ENCODE measurements at regions not wholly inside any gene's neighbourhood (a gene's known extent, or its start where the extent isn't known, plus 50 kb on each side); places are given as distances from the start of the nearest gene placed in this dataset.
"Not testable (repeated sequence)": the region's sequence is repeated elsewhere in the genome, so short reads cannot be mapped to it uniquely, and the experiment has no call there.

DNA sequence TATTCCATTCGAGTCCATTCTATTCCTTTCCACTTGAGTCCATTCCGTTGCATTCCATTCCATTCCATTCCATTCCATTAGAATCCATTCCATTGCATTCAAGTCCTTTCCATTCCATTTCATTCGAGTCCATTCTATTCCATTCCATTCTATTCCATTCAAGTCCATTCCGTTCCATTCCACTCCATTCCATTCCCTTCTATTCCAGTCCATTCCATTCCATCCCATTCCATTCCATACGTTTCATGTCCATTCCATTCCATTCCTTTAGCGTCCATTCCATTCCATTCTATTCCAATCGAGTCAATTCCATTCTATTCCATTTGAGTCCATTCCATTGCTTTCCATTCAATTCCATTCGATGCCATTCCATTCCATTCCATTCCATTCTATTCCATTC lies 4804.0 kb upstream of the OR11H1 start:
- not testable (repeated sequence) for TF ChIP-seq EZH2phosphoT487 (IDR thresholded peaks at IDR 0.05; ENCODE audit: insufficient read depth, low read depth); EZH2 (IDR thresholded peaks at IDR 0.05; ENCODE audit: insufficient read depth, poor library complexity, severe bottlenecking)

Measured in GM23248 (cell line).